ENCODE measurements at regions not wholly inside any gene's neighbourhood (a gene's known extent, or its start where the extent isn't known, plus 50 kb on each side); places are given as distances from the start of the nearest gene placed in this dataset.
"Not testable (repeated sequence)": the region's sequence is repeated elsewhere in the genome, so short reads cannot be mapped to it uniquely, and the experiment has no call there.

- not testable (repeated sequence) for TF ChIP-seq TCF7 (IDR thresholded peaks at IDR 0.05; ENCODE audit: low read depth); STAT5B (CRISPR knock-in tag; IDR thresholded peaks at IDR 0.05); KLF6 (CRISPR knock-in tag; IDR thresholded peaks at IDR 0.05); POLR2AphosphoS5 (IDR thresholded peaks at IDR 0.05; ENCODE audit: low read depth, low read length); ARID4A (CRISPR knock-in tag; IDR thresholded peaks at IDR 0.05; ENCODE audit: borderline replicate concordance)
These were observed 141.7 kb downstream of the EHF start for GRCh38 chr11:34762625-34763024.
